ENCODE measurements at regions not wholly inside any gene's neighbourhood (a gene's known extent, or its start where the extent isn't known, plus 50 kb on each side); places are given as distances from the start of the nearest gene placed in this dataset.

GRCh38 chr4:175263537-175263936 is 345.4 kb downstream of the ADAM29 start:
- TF ChIP-seq POLR2A (IDR thresholded peaks at IDR 0.05; ENCODE audit: low read length), result no peak
- no peak for TF ChIP-seq GATA1 (IDR thresholded peaks at IDR 0.05; ENCODE audit: low read depth, low read length)

All from erythroblast (primary cell).